IMR-90 (cell line): ENCODE measurements at regions not wholly inside any gene's neighbourhood (a gene's known extent, or its start where the extent isn't known, plus 50 kb on each side); places are given as distances from the start of the nearest gene placed in this dataset.

Experiments
- ATAC-seq: fragments of 200-7000 bp; cut with Tn5 transposase; 2 replicates; pipeline ENCODE4 v1.9.1; 2020; ENCODE audit warnings: low read depth, mild to moderate bottlenecking, moderate library complexity
- BruUV-seq: library from RNA; stranded (reverse); fragments of 400-500 nt; replicated peaks from 2 replicates; lab custom pipeline; 2021; lab: Mats Ljungman, UMichigan
- CTCF ChIA-PET: fragments of 300-600 bp; formaldehyde crosslinking; extraction: SDS; loops from one replicate; lab custom pipeline; 2021; ENCODE audit warnings: antibody characterized with exemption; lab: Yijun Ruan, JAX
- POLR2A ChIA-PET: fragments of 300-600 bp; sonication (Branson Sonifier 250); formaldehyde crosslinking; loops from one replicate; lab custom pipeline; 2022; ENCODE audit warnings: antibody characterized with exemption; ENCODE audit not compliant: unreplicated experiment; lab: Charles Lee
- DNase-seq: peaks from one replicate; pipeline ENCODE4 v3.0.0; 2013
- H2AFZ ChIP-seq: replicated peaks from 2 replicates; pipeline ENCODE3; 2013; ENCODE audit warnings: low read length, mild to moderate bottlenecking; ENCODE audit not compliant: poor library complexity
- H2AK5ac ChIP-seq: 2 replicates; pipeline ENCODE4 v1.6.1; 2013; ENCODE audit warnings: low read depth, low read length, inconsistent platforms
- H2AK9ac ChIP-seq: replicated peaks from 2 replicates; pipeline ENCODE3; 2013; ENCODE audit warnings: mild to moderate bottlenecking, low read depth, low read length, moderate library complexity; ENCODE audit not compliant: poor library complexity
- H2BK120ac ChIP-seq: 2 replicates; pipeline ENCODE4 v1.6.1; 2013; ENCODE audit warnings: low read depth, low read length, inconsistent platforms
- H2BK15ac ChIP-seq: 3 replicates; pipeline ENCODE4 v1.6.1; 2013; ENCODE audit warnings: low read depth, low read length, inconsistent platforms
- H2BK20ac ChIP-seq: 2 replicates; pipeline ENCODE4 v1.6.1; 2013; ENCODE audit warnings: low read depth, mild to moderate bottlenecking, inconsistent platforms, low read length, moderate library complexity
- H2BK5ac ChIP-seq: 2 replicates; pipeline ENCODE4 v1.6.1; 2013; ENCODE audit warnings: mild to moderate bottlenecking, low read depth, low read length, inconsistent platforms; ENCODE audit not compliant: poor library complexity, severe bottlenecking
- H3K14ac ChIP-seq: replicated peaks from 2 replicates; pipeline ENCODE4 v1.6.1; 2013; ENCODE audit warnings: low read depth, low read length, inconsistent platforms
- H3K18ac ChIP-seq: 2 replicates; pipeline ENCODE4 v1.6.1; 2013; ENCODE audit warnings: low read depth, low read length, control low read depth
- H3K23ac ChIP-seq: 2 replicates; pipeline ENCODE4 v1.6.1; 2013; ENCODE audit warnings: low read depth, low read length, inconsistent platforms
- H3K27ac ChIP-seq: 2 replicates; pipeline ENCODE4 v1.5.1; 2013; ENCODE audit warnings: mild to moderate bottlenecking, control low read depth, low read length; ENCODE audit not compliant: insufficient read depth
- H3K27me3 ChIP-seq: 2 replicates; pipeline ENCODE4 v1.6.1; 2013; ENCODE audit warnings: low read length; ENCODE audit not compliant: control insufficient read depth, insufficient read depth
- H3K36me3 ChIP-seq: 2 replicates; pipeline ENCODE4 v1.6.1; 2013; ENCODE audit warnings: low read length, mixed read lengths; ENCODE audit not compliant: control insufficient read depth, insufficient read depth
- H3K4ac ChIP-seq: 2 replicates; pipeline ENCODE4 v1.6.1; 2013; ENCODE audit warnings: low read depth, low read length, inconsistent platforms
- H3K4me1 ChIP-seq: 2 replicates; pipeline ENCODE4 v1.6.1; 2013; ENCODE audit warnings: low read length, mixed read lengths; ENCODE audit not compliant: control insufficient read depth, insufficient read depth
- H3K4me2 ChIP-seq: 2 replicates; pipeline ENCODE4 v1.6.1; 2013; ENCODE audit warnings: low read depth, mild to moderate bottlenecking, control low read depth, low read length, moderate library complexity
- H3K4me3 ChIP-seq: 2 replicates; pipeline ENCODE4 v1.5.1; 2013; ENCODE audit warnings: low read depth, mild to moderate bottlenecking, control low read depth, low read length, moderate library complexity; ENCODE audit not compliant: insufficient read depth
- H3K56ac ChIP-seq: 2 replicates; pipeline ENCODE4 v1.6.1; 2013; ENCODE audit warnings: low read length, inconsistent platforms; ENCODE audit not compliant: insufficient read depth; ENCODE audit errors: extremely low read depth
- H3K79me1 ChIP-seq, 2 experiments: 2 replicates each; pipeline ENCODE4 v1.6.1; 2013; ENCODE audit warnings: low read length in 2 of 2, inconsistent platforms in 1 of 2, low read depth in 1 of 2
- H3K9ac ChIP-seq: 2 replicates; pipeline ENCODE4 v1.6.1; 2013; ENCODE audit warnings: low read depth, low read length, control low read depth
- H3K9me1 ChIP-seq: 2 replicates; pipeline ENCODE4 v1.6.1; 2013; ENCODE audit warnings: low read length, inconsistent platforms; ENCODE audit not compliant: insufficient read depth
- H3K9me3 ChIP-seq: 2 replicates; pipeline ENCODE4 v1.6.1; 2013; ENCODE audit warnings: low read length; ENCODE audit not compliant: control insufficient read depth, insufficient read depth
- H4K20me1 ChIP-seq: 2 replicates; pipeline ENCODE4 v1.6.1; 2013; ENCODE audit warnings: low read length, inconsistent platforms; ENCODE audit not compliant: insufficient read depth
- H4K5ac ChIP-seq: 2 replicates; pipeline ENCODE4 v1.6.1; 2013; ENCODE audit warnings: mild to moderate bottlenecking, low read depth, low read length, control low read depth
- H4K8ac ChIP-seq, 2 experiments: 2 replicates each; pipeline ENCODE4 v1.6.1; 2013; ENCODE audit warnings: low read depth in 2 of 2, low read length in 2 of 2, control low read depth in 1 of 2, inconsistent platforms in 1 of 2
- H4K91ac ChIP-seq: 2 replicates; pipeline ENCODE4 v1.6.1; 2013; ENCODE audit warnings: low read depth, low read length, inconsistent platforms; ENCODE audit not compliant: insufficient read depth
- BHLHE40 ChIP-seq: fragments of 150-350 bp; IDR thresholded peaks from 2 replicates; pipeline ENCODE4 v1.6.1; 2016; ENCODE audit warnings: mild to moderate bottlenecking, low read depth, low read length
- CHD1 ChIP-seq: IDR thresholded peaks from 2 replicates; pipeline ENCODE4 v1.6.1; 2012; ENCODE audit warnings: low read depth, low read length, improper control_type of control experiment
- CTCF ChIP-seq: conservative IDR thresholded peaks from 2 replicates; pipeline ENCODE4 v1.5.1; 2012; ENCODE audit warnings: mild to moderate bottlenecking, low read depth, low read length, improper control_type of control experiment
- ELK1 ChIP-seq: fragments of 150-350 bp; IDR thresholded peaks from 2 replicates; pipeline ENCODE4 v1.6.1; 2016; ENCODE audit warnings: low read depth, mild to moderate bottlenecking, low read length, moderate library complexity, borderline replicate concordance
- FOS ChIP-seq: fragments of 150-350 bp; IDR thresholded peaks from 2 replicates; pipeline ENCODE4 v1.6.1; 2016; ENCODE audit warnings: low read depth, low read length
- MAFK ChIP-seq: IDR thresholded peaks from 2 replicates; pipeline ENCODE4 v1.6.1; 2012; ENCODE audit warnings: low read depth, low read length, improper control_type of control experiment
- MAZ ChIP-seq: IDR thresholded peaks from 2 replicates; pipeline ENCODE4 v1.6.1; 2012; ENCODE audit warnings: low read depth, mild to moderate bottlenecking, low read length, improper control_type of control experiment, moderate library complexity, borderline replicate concordance
- NFE2L2 ChIP-seq: fragments of 150-350 bp; IDR thresholded peaks from 2 replicates; pipeline ENCODE4 v1.6.1; 2016; ENCODE audit warnings: low read depth, mild to moderate bottlenecking, low read length
- POLR2A ChIP-seq: IDR thresholded peaks from 2 replicates; pipeline ENCODE4 v1.6.1; 2012; ENCODE audit warnings: mild to moderate bottlenecking, low read depth, low read length
- RAD21 ChIP-seq: IDR thresholded peaks from 2 replicates; pipeline ENCODE4 v1.6.1; 2012; ENCODE audit warnings: low read length, improper control_type of control experiment
- RCOR1 ChIP-seq: IDR thresholded peaks from 2 replicates; pipeline ENCODE4 v1.6.1; 2012; ENCODE audit warnings: mild to moderate bottlenecking, low read length, improper control_type of control experiment; ENCODE audit not compliant: insufficient replicate concordance
- WGBS, 2 experiments: methylation state at CpG; one replicate each; pipeline versions ENCODE4 v1.1.5 to v1.1.7; 2013; ENCODE audit warnings: missing lambda C conversion rate in 2 of 2; ENCODE audit not compliant: insufficient read length in 1 of 2; ENCODE audit errors: extremely low coverage in 2 of 2; 5-methylcytosine and 5-hydroxymethylcytosine counted together
- dilution Hi-C: fragments of 300-500 bp; cut with HindIII; formaldehyde crosslinking; loops from one replicate; pipeline ENCODE4 v1.14.3; 2018; ENCODE audit warnings: low sequenced_read_pairs; ENCODE audit not compliant: unreplicated experiment
- in situ Hi-C: fragments of 300-500 bp; cut with MboI; formaldehyde crosslinking; loops from 3 replicates; pipeline ENCODE4 v1.14.3; 2019; ENCODE audit warnings: low sequenced_read_pairs, inconsistent platforms, mixed read lengths
- intact Hi-C: fragments of 100-400 bp; cut with micrococcal nuclease; formaldehyde crosslinking; loops from 2 replicates; pipeline ENCODE4 v1.10.0; 2022

- Histone ChIP-seq H4K8ac (no peak overlapping the region), H3K4me3 (no peak overlapping the region), H3K79me1 (no peaks in the 10 kb centered on the region), H3K27ac (no peak overlapping the region), H3K4ac (no peak overlapping the region), H4K20me1 (no peaks in the 10 kb centered on the region), H2BK5ac (no peak overlapping the region), H2AK5ac (no peak overlapping the region), H2BK15ac (no peak overlapping the region), H3K9ac (no peak overlapping the region), H3K9me1 (no peaks in the 10 kb centered on the region), H2AK9ac (no peak overlapping the region), H3K9me3 (no peaks in the 10 kb centered on the region), H3K4me1 (no peaks in the 10 kb centered on the region; the same call in 1 of the 2 replicates), H2BK20ac (no peak overlapping the region), H3K18ac (no peak overlapping the region), H3K27me3 (no peaks in the 10 kb centered on the region; the same call in 1 of the 2 replicates), H2BK120ac (no peak overlapping the region), H3K36me3 (no peaks in the 10 kb centered on the region), H4K5ac (no peak overlapping the region), H3K56ac (no peak overlapping the region), H3K4me2 (no peak overlapping the region), H2AFZ (no peak overlapping the region), H4K91ac (no peak overlapping the region), H3K23ac (no peak overlapping the region), H3K14ac (no peak overlapping the region)
- intact Hi-C loops (no loop called here), in situ Hi-C loops (no loop called here), dilution Hi-C loops (no loop called here)
- WGBS, 2 experiments = 94% methylated on average over 4 of the region's 16 CpGs; no CpG with 5 or more reads in 1 of the 2 experiments
- ATAC-seq (no peak), DNase-seq (no peak)
- POLR2A ChIA-PET = no interaction called here
- no TSS peak for BruUV-seq
- TF ChIP-seq RAD21 = no peak
- TF ChIP-seq CTCF = no peak
- TF ChIP-seq FOS = no peak
- TF ChIP-seq ELK1 = no peak
- no peak for TF ChIP-seq MAFK
- no peak for TF ChIP-seq POLR2A
- no peak for TF ChIP-seq RCOR1
- no peak for TF ChIP-seq NFE2L2
- TF ChIP-seq CHD1 = no peak
- TF ChIP-seq MAZ = no peak
- no peak for TF ChIP-seq BHLHE40
- CTCF ChIA-PET = interaction anchor here (0.6 kb wide), 1 partner anchor 11 kb away, joined by 3 read pairs; no protein-coding TSS in a partner anchor
Measured at GRCh38 chr16:11416228-11417001, 71.2 kb downstream of the RMI2 start.
